ENCODE measurements at regions not wholly inside any gene's neighbourhood (a gene's known extent, or its start where the extent isn't known, plus 50 kb on each side); places are given as distances from the start of the nearest gene placed in this dataset.
A peak's percentile ranks its signal among the peaks of the same experiment; 100 is the strongest.
"Not testable (repeated sequence)": the region's sequence is repeated elsewhere in the genome, so short reads cannot be mapped to it uniquely, and the experiment has no call there.

GRCh38 chr17:64741038-64741641 lies 79.0 kb upstream of the SMURF2 start:
- H3K9me3 ChIP-seq = no peaks in the 10 kb centered on the region
- WGBS, 2 donors = 33 to 39% methylated on average over 6 of the region's 6 CpGs
- no peak for DNase-seq (ENCODE audit: low spot score in 2 of 2)
- peaks cover 0 to 39% (median 17%) of the 10 kb centered on the region in 4 donors for H3K4me1 ChIP-seq
- H3K27ac ChIP-seq = peak overlapping the region in 2 of 4 donors; percentile 64 to 73
- H3K36me3 ChIP-seq = no peaks in the 10 kb centered on the region
- no peak for TF ChIP-seq POLR2A (IDR thresholded peaks at IDR 0.05)
- no peak for TF ChIP-seq EP300 (IDR thresholded peaks at IDR 0.05)
- no peak for TF ChIP-seq CTCF (IDR thresholded peaks at IDR 0.05)
- H3K4me3 ChIP-seq = no peak overlapping the region
- H3K27me3 ChIP-seq = no peaks in the 10 kb centered on the region

GRCh38 chr17:64739316-64740058 lies 77.4 kb upstream of the SMURF2 start:
- 42 to 43% methylated on average over 9 of the region's 9 CpGs for WGBS, 2 donors

GRCh38 chr17:64736804-64737492 lies 74.8 kb upstream of the SMURF2 start:
- WGBS, 2 donors = 66 to 69% methylated on average over 8 of the region's 8 CpGs
- Histone ChIP-seq H3K9me3 (no peaks in the 10 kb centered on the region), H3K4me3 (no peak overlapping the region), H3K27ac (no peak overlapping the region), H3K4me1 (peaks cover 0 to 41% (median 8%) of the 10 kb centered on the region in 4 donors), H3K36me3 (no peaks in the 10 kb centered on the region), H3K27me3 (no peaks in the 10 kb centered on the region)
- DNase-seq (ENCODE audit: low spot score in 2 of 2) = no peak
- TF ChIP-seq EP300 (IDR thresholded peaks at IDR 0.05) (no peak), POLR2A (IDR thresholded peaks at IDR 0.05) (no peak), CTCF (IDR thresholded peaks at IDR 0.05) (peak in 4 of 5 experiments; percentile 31 to 42 (median 37))

More at GRCh38 chr17:64739316-64740058, 77.4 kb upstream of the SMURF2 start:
- no peak for DNase-seq (ENCODE audit: low spot score in 2 of 2)
- Histone ChIP-seq H3K4me1 (peaks cover 0 to 39% (median 17%) of the 10 kb centered on the region in 4 donors), H3K27me3 (no peaks in the 10 kb centered on the region), H3K4me3 (no peak overlapping the region), H3K27ac (peak overlapping the region in 2 of 4 donors; percentile 45 to 67), H3K9me3 (no peaks in the 10 kb centered on the region), H3K36me3 (no peaks in the 10 kb centered on the region)
- peak in 1 of 2 donors; percentile 7 for TF ChIP-seq EP300 (IDR thresholded peaks at IDR 0.05)
- no peak for TF ChIP-seq CTCF (IDR thresholded peaks at IDR 0.05)

GRCh38 chr17:64732336-64733006 lies 70.4 kb upstream of the SMURF2 start:
- Histone ChIP-seq H3K4me3 (no peak overlapping the region), H3K27ac (no peak overlapping the region), H3K36me3 (no peaks in the 10 kb centered on the region), H3K27me3 (no peaks in the 10 kb centered on the region), H3K9me3 (no peaks in the 10 kb centered on the region), H3K4me1 (peaks cover 0 to 11% (median 0%) of the 10 kb centered on the region in 4 donors)
- peak; percentile 30 to 49 for DNase-seq (ENCODE audit: low spot score in 2 of 2)
- WGBS, 2 donors = 42 to 49% methylated on average over 12 of the region's 12 CpGs
- TF ChIP-seq CTCF (IDR thresholded peaks at IDR 0.05) = no peak
- TF ChIP-seq EP300 (IDR thresholded peaks at IDR 0.05) = no peak
- no peak for TF ChIP-seq POLR2A (IDR thresholded peaks at IDR 0.05)

GRCh38 chr17:64730023-64730422 lies 67.9 kb upstream of the SMURF2 start:
- not testable (repeated sequence) for H3K4me3 ChIP-seq; H3K36me3 ChIP-seq; DNase-seq (ENCODE audit: low spot score in 2 of 2); H3K9me3 ChIP-seq; H3K27me3 ChIP-seq; H3K27ac ChIP-seq
- WGBS, 2 donors = 89% methylated on average over 6 of the region's 6 CpGs
- peaks cover 0 to 11% (median 0%) of the 10 kb centered on the region in 4 donors for H3K4me1 ChIP-seq
